SHP77 (cell line): ENCODE measurements at regions not wholly inside any gene's neighbourhood (a gene's known extent, or its start where the extent isn't known, plus 50 kb on each side); places are given as distances from the start of the nearest gene placed in this dataset.

ENCODE experiments used
- DNase-seq, 2 experiments: peaks; one replicate each; lab custom pipeline; 2025; lab: John Stamatoyannopoulos, UW

DNA sequence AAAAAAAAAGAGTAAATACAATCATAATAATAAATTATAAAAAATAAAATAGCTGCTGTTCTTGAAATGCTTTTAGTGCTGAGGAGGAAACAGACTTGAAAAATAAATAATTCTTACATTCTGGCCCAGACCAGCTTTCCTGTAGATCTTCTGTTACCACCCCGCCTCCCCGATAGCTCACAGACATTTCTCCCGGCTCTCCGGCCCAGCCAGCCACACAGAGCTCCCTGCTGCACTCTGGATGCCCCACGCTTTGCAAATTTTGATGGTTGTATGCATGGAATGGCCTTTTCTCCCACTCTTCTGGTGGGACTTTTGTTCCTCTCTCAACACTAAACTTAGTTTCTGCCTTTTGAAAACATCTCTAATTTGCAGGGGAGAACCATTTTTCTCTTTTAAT, 249.3 kb downstream of the ATP23 start:
- DNase-seq, result no peak

- no peak for DNase-seq
Observed at GRCh38 chr12:58196971-58197370, 255.6 kb downstream of the ATP23 start.

DNA sequence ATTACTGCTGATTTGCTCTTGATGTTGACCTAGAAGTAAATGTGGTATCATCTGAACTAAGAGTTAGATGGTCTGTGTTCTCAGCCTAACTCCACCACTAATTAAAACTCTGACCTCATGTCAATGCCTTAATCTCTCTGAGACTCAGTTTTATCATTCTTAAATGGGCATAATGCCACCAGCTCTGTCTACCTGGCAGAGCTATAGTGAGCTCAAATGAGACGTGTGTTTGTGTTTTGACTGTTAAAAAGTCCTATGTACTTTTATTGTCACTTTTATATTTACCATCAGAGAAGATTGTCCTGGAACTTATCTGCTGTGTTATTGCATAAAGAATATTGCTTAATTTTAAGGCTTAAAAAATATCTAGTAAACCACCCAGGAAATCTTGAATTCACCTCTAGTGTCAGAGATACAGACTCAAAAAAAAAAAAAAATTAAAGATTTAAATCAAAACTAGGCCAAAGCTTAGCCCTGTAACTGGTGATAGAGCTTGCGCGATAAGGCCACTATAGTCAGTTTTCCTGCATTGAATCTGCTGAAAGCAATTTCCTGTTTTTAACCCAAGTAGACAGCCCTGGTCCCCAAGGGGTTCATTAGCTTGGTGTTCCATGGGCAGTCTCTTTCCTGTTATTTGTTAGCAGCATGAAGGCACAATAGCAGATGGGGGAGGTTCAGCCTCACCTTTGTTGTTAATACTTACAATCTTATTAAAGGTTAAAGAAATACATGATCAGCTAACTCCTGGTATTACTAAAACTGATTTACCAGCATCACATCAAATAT, 261.8 kb downstream of the ATP23 start:
- DNase-seq, result no peak

GRCh38 chr12:58204071-58204470, 262.7 kb downstream of the ATP23 start:
- no peak for DNase-seq

GRCh38 chr12:58206876-58207275, 265.5 kb downstream of the ATP23 start:
- no peak for DNase-seq

DNA sequence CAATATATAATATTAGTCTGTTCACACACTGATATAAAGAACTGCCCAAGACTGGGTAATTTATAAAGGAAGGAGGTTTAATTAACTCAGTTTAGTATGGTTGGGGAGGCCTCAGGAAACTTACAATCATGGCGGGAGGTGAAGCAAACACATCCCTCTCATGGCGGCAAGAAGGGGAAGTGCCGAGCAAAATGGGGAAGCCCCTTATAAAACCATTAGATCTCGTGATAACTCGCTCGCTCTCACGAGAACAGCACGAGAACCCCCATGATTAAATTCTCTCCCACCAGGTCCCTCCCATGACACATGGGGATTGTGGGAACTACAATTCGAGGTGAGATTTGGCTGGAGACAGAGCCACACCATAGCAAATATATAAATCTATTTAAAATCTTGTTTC, 269.8 kb downstream of the ATP23 start:
- DNase-seq, result no peak

- DNase-seq, result no peak
Observed at GRCh38 chr12:58217130-58217529, 275.8 kb downstream of the ATP23 start.

DNA sequence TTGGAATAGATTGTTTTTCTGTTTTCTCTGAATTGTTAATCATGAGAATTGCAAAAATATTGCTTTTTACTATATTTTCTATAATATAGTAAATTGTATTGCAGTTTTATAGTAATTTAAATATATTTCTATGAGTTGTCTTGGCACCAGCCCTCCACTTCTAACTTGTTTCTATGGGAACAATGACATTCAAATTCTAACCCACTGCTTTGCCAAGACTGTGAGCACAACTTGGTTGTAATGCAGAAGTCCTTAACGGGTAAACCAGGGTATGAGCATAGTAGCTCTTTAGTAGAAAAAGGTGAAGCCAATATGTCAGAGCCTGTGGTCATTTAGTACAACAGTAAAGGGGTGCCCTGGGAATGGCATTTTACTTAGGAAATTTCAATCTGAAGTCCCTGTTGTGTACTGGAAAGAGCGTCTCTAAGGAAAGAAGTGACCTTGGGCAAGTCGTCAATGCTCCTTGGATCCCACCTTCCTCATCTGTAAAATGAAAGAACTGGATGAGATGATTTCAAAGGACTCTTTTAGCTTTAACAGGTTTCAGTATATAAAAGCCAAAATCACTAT, 283.3 kb downstream of the ATP23 start:
- no peak for DNase-seq

DNA sequence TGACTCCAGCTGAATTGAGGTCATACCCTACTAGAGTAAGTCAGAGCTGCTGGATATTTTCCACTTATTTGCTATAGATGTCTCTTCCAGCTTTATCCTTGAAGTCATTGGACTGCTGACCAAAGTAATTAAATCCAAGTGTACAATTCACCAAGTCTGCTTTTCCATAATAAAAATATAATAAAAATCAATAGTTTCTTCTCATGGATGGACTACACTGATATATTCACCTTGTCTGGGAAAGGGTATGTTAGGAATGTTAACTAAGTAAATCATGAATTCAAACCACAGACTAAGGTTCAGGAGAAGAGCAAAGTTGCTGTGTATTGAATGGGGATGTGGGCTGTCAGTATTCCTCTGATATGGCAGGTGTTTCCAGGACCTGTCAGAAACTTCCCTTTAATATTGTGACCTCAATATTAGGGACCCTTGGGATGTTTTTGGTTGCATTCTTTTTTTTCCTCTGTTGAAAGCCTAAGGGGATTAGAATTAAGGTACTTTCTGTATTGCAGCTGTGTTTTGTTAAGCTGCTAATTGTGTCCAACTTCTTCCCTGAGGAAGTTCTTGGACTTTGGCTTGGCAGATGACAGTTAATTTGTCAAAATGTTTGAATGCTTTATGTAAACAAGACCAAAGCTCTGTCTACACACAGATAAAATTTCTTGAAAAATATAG, 284.0 kb downstream of the ATP23 start:
- no peak for DNase-seq

- no peak for DNase-seq
Observed at GRCh38 chr12:58233886-58234285, 292.5 kb downstream of the ATP23 start.

GRCh38 chr12:58238411-58238810, 297.0 kb downstream of the ATP23 start:
- no peak for DNase-seq

- no peak for DNase-seq
Observed at GRCh38 chr12:58241099-58241498, 299.7 kb downstream of the ATP23 start.

- no peak for DNase-seq
Observed at GRCh38 chr12:58242796-58243630, 301.6 kb downstream of the ATP23 start.

DNA sequence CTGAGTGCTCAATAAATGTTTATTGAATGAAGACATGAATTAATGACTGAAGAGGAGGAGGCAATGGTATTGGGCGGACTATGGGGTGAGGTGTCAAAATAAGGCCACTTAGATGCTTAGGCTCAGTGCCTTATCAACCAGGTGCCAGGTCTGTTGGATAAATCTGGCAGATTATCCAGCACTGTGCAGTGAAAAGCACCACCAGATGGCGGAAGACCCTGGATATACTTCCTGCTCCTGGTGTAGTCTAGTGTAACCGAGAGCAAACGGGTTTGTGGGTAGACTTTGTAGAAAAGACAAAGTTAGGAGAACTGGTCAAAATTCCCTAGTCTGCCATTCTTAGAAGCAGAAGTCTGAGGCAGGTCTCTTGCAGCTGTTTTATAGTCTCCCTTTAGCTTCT, 306.3 kb downstream of the ATP23 start:
- DNase-seq, result peak in 1 of 2 experiments; percentile 18

GRCh38 chr12:58248599-58248998, 307.2 kb downstream of the ATP23 start:
- DNase-seq, result no peak

DNA sequence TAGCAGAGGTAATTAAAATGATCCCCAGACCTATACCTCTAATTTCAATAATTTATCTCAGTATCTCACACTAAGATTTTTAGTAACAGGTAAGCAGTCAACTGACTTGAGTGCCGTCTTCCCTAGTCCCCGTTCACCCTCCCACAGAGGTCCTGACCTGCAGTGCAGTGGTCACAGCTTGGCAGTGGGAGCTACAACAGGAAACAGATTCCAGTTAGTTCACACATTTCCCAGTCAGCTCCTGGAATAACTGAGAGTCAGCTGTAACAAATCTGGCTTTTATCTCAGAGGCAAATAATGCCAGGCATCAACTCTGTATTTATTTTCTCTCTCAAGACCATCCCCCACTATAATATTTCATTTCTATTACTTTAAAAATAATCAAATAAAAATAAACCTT, 308.2 kb downstream of the ATP23 start:
- DNase-seq, result no peak

GRCh38 chr12:58250077-58250476, 308.7 kb downstream of the ATP23 start:
- DNase-seq, result no peak

GRCh38 chr12:58252914-58253313, 311.5 kb downstream of the ATP23 start:
- no peak for DNase-seq

GRCh38 chr12:58253663-58254062, 312.3 kb downstream of the ATP23 start:
- DNase-seq, result no peak

DNA sequence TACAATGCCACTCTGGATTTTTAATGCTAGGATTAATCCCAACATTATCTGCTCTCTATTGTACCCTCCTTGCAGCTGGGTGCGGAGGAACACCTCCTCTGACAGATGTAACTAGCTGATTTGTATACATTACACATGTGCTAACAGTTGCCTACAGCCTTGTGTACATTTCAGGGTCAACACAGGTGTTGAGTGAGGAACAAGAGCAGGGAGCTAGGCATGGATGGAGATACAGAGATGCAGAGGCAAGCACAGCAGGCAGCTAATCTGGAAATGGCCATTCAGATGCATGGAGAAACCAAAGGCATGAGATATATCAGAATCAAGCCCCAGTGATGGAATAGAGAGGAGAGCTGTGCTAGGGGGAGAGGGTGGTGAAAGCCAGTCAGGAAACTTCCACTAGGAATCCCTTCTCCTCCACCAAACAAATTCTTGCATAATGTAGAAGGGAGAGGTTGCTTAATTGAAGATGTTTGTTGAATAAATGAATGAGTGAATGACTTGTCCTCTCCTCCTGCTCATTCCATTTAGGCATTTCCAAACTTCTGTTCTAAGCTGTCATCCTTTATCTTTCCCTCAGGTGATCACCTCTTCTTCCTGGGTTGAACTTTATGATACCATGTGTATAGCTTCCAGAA, 313.2 kb downstream of the ATP23 start:
- DNase-seq, result peak in 1 of 2 experiments; percentile 9

DNA sequence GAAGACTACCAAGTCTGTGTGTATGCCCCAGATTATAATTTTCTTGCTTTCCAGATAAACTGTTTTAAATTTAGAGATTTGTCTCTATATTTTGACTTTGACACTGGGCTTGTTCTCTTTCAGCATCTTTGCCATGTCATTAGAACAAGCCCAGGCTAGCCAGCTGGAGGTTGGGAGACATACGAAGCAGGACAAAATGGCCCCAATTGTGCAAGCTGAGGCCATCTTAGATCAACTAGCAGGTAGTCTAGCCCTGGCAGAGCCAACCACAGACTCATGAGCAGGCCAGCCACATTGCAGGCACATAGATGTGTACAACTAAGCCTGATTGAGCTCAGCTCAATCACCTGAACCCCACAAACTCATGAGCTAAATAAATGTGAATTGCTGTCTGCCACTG, 321.4 kb downstream of the ATP23 start:
- DNase-seq, result no peak

GRCh38 chr12:58263816-58264215, 322.4 kb downstream of the ATP23 start:
- no peak for DNase-seq
